ENCODE measurements at regions not wholly inside any gene's neighbourhood (a gene's known extent, or its start where the extent isn't known, plus 50 kb on each side); places are given as distances from the start of the nearest gene placed in this dataset.

- dilution Hi-C loops (cut with MboI; ENCODE audit: extremely low pct_ligation_motif_present, low sequenced_read_pairs): no loop called here
- FAIRE-seq: no peak
- CTCF ChIA-PET: no interaction called here
- no peak for DNase-seq (ENCODE audit: low read depth, low spot score)
- H2AFZ ChIP-seq (ENCODE audit: low read depth, low read length): no peak overlapping the region
- H3K27me3 ChIP-seq (ENCODE audit: control insufficient read depth in 2 of 2, insufficient read depth in 2 of 2, low read length in 2 of 2): no peaks in the 10 kb centered on the region
- H3K27ac ChIP-seq (ENCODE audit: insufficient read depth, low read depth, low read length): no peak overlapping the region
- no peak overlapping the region for H3K4me3 ChIP-seq (replicated peaks in 1 of 3; ENCODE audit: insufficient read depth in 1 of 3, low read depth in 1 of 3, low read length in 3 of 3)
- BruUV-seq (replicated peaks): no TSS peak
- H3K9ac ChIP-seq (replicated peaks; ENCODE audit: extremely low read depth, insufficient read depth, low read length): no peak overlapping the region
- H3K4me1 ChIP-seq (ENCODE audit: control insufficient read depth, extremely low read depth, insufficient read depth, low read length): no peaks in the 10 kb centered on the region
- H3K79me2 ChIP-seq (ENCODE audit: control insufficient read depth, insufficient read depth, low read length): no peaks in the 10 kb centered on the region
- POLR2A ChIA-PET: no interaction called here
- no peaks in the 10 kb centered on the region for H4K20me1 ChIP-seq (replicated peaks; ENCODE audit: control insufficient read depth, extremely low read depth, insufficient read depth, low read length)
- H3K9me1 ChIP-seq (replicated peaks; ENCODE audit: control insufficient read depth, extremely low read depth, insufficient read depth, low read length): no peaks in the 10 kb centered on the region
- TF ChIP-seq POLR2A (IDR thresholded peaks at IDR 0.05; ENCODE audit: low read depth, low read length): no peak
- TF ChIP-seq EZH2 (IDR thresholded peaks at IDR 0.05; ENCODE audit: borderline replicate concordance, low read depth, low read length, severe bottlenecking): no peak
- TF ChIP-seq MYC (IDR thresholded peaks at IDR 0.05; ENCODE audit: low read depth, low read length): no peak
- no peak for TF ChIP-seq CTCF (IDR thresholded peaks at IDR 0.05; ENCODE audit: extremely low read depth in 1 of 2, insufficient read depth in 1 of 2, low read depth in 1 of 2, low read length in 2 of 2)
- TF ChIP-seq POLR2AphosphoS5 (IDR thresholded peaks at IDR 0.05; ENCODE audit: insufficient read depth, low read depth, low read length): no peak
- no peak for TF ChIP-seq FOS (IDR thresholded peaks at IDR 0.05; ENCODE audit: borderline replicate concordance, insufficient read depth, low read length)
- no peak for TF ChIP-seq MAX (IDR thresholded peaks at IDR 0.05; ENCODE audit: insufficient read depth, insufficient read length)
- TF ChIP-seq GATA2 (IDR thresholded peaks at IDR 0.05; ENCODE audit: insufficient read depth, insufficient read length, low read depth, low read length): no peak
- TF ChIP-seq JUN (IDR thresholded peaks at IDR 0.05; ENCODE audit: borderline replicate concordance, insufficient read depth, insufficient read length, low read depth): no peak
- no peak overlapping the region for H3K4me2 ChIP-seq (ENCODE audit: insufficient read depth, low read length)
- H3K9me3 ChIP-seq (replicated peaks; ENCODE audit: control insufficient read depth, insufficient read depth, low read length): no peaks in the 10 kb centered on the region
- intact Hi-C loops (cut with micrococcal nuclease): no loop called here
- no peaks in the 10 kb centered on the region for H3K36me3 ChIP-seq (ENCODE audit: control insufficient read depth in 2 of 2, extremely low read depth in 1 of 2, insufficient read depth in 2 of 2, low read length in 2 of 2)
Observed at GRCh38 chr2:192373754-192374153, 179.0 kb upstream of the TMEFF2 start.

Data from endothelial cell of umbilical vein (primary cell).